ENCODE measurements at regions not wholly inside any gene's neighbourhood (a gene's known extent, or its start where the extent isn't known, plus 50 kb on each side); places are given as distances from the start of the nearest gene placed in this dataset.
"Not testable (repeated sequence)": the region's sequence is repeated elsewhere in the genome, so short reads cannot be mapped to it uniquely, and the experiment has no call there.

DNA sequence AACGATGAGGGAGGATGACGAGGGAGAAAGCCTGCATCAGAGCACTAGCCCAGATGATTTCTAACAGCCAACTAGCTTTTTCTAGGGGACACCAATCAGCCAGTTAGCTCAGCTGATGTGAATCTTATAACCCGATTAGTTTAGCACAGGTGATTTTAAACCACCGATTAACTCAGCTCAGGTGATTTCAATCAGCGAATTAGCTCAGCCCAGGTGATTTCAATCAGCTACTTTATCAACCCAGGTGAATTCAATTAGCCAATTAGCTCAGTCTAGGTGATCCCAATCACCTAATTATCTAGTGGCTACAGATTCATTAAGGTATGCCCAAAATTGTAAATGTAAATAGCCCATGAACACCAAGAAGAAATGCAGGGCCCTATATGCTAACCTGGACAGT, 146.9 kb downstream of the ZNF486 start:
- intact Hi-C loops (cut with DNase I): no loop called here
- Histone ChIP-seq H3K4me3 (no peak overlapping the region), H3K27ac (no peak overlapping the region), H3K4me1 (no peaks in the 10 kb centered on the region), H3K9me3 (no peaks in the 10 kb centered on the region), H3K36me3 (no peaks in the 10 kb centered on the region), H3K27me3 (no peaks in the 10 kb centered on the region)
- TF ChIP-seq POLR2A (IDR thresholded peaks at IDR 0.05) (no peak), POLR2AphosphoS5 (IDR thresholded peaks at IDR 0.05; ENCODE audit: insufficient read depth in 1 of 2, low read depth in 1 of 2) (no peak)
- TF ChIP-seq, protein P1, sequence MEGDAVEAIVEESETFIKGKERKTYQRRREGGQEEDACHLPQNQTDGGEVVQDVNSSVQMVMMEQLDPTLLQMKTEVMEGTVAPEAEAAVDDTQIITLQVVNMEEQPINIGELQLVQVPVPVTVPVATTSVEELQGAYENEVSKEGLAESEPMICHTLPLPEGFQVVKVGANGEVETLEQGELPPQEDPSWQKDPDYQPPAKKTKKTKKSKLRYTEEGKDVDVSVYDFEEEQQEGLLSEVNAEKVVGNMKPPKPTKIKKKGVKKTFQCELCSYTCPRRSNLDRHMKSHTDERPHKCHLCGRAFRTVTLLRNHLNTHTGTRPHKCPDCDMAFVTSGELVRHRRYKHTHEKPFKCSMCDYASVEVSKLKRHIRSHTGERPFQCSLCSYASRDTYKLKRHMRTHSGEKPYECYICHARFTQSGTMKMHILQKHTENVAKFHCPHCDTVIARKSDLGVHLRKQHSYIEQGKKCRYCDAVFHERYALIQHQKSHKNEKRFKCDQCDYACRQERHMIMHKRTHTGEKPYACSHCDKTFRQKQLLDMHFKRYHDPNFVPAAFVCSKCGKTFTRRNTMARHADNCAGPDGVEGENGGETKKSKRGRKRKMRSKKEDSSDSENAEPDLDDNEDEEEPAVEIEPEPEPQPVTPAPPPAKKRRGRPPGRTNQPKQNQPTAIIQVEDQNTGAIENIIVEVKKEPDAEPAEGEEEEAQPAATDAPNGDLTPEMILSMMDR (IDR thresholded peaks at IDR 0.05): no peak
- DNase-seq (ENCODE audit: extremely low spot score in 2 of 2): no peak

DNA sequence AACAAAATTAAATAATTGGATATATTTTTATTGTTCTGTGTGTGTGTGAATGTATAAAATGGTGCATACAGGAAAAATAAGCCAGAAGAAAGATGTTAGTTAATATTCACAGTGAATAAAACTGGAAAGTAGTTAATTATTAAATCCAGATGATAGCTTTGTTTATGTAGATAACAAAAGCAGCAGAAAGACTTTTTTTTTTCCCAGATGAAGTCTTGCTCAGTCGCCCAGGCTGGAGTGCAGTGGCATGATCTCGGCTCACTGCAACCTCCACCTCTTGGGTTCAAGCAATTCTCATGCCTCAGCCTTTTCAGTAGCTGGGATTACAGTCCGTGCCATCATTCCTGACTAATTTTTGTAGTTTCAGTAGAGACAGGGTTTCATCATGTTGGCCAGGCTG, 140.1 kb downstream of the ZNF486 start:
- H3K4me3 ChIP-seq: no peak overlapping the region
- no peaks in the 10 kb centered on the region for H3K36me3 ChIP-seq
- H3K9me3 ChIP-seq: no peaks in the 10 kb centered on the region
- TF ChIP-seq POLR2A (IDR thresholded peaks at IDR 0.05) (no peak), POLR2AphosphoS5 (IDR thresholded peaks at IDR 0.05; ENCODE audit: insufficient read depth in 1 of 2, low read depth in 1 of 2) (no peak)
- TF ChIP-seq, protein P1 (IDR thresholded peaks at IDR 0.05): no peak
- intact Hi-C loops (cut with DNase I): no loop called here
- H3K4me1 ChIP-seq: no peaks in the 10 kb centered on the region
- DNase-seq (ENCODE audit: extremely low spot score in 2 of 2): no peak
- H3K27ac ChIP-seq: no peak overlapping the region
- no peaks in the 10 kb centered on the region for H3K27me3 ChIP-seq

DNA sequence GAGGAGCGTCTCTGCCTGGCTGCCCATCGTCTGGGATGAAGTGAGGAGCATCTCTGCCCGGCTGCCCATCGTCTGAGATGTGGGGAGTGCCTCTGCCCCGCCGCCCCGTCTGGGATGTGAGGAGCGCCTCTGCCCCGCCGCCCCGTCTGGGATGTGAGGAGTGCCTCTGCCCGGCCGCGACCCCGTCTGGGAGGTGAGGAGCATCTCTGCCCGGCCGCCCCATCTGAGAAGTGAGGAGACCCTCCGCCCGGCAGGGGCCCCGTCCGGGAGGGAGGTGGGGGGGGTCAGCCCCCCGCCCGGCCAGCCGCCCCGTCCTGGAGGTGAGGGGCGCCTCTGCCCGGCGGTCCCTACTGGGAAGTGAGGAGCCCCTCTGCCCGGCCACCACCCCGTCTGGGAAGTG, 129.3 kb downstream of the ZNF486 start:
- H3K9me3 ChIP-seq; H3K36me3 ChIP-seq; H3K4me1 ChIP-seq; H3K27me3 ChIP-seq; DNase-seq (ENCODE audit: extremely low spot score in 2 of 2); intact Hi-C loops (cut with DNase I); H3K27ac ChIP-seq; H3K4me3 ChIP-seq: not testable (repeated sequence)

DNA sequence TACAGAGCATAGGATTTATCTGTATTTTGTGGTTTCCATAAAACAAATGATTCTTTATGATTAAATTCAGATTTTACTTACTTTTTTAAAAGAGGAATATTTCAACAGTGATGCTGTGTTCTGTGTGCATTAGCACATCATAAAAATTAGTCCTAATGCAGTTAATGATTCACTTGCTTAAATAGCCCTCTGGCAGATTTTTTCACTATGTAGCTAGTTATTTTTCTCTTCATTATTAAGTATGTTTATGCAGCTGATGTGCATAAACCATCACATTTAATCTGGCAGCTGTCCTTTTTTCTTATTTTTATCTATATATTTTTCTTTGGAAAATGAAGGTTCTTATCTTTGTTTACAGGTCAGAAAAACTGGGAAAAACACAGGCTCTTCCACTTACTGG, 127.2 kb downstream of the ZNF486 start:
- intact Hi-C loops (cut with DNase I): no loop called here
- no peak for TF ChIP-seq POLR2AphosphoS5 (IDR thresholded peaks at IDR 0.05; ENCODE audit: insufficient read depth in 1 of 2, low read depth in 1 of 2)
- TF ChIP-seq POLR2A (IDR thresholded peaks at IDR 0.05): no peak
- TF ChIP-seq, protein P1 (IDR thresholded peaks at IDR 0.05): no peak
- no peak for DNase-seq (ENCODE audit: extremely low spot score in 2 of 2)
- no peak overlapping the region for H3K4me3 ChIP-seq
- H3K27me3 ChIP-seq: no peaks in the 10 kb centered on the region
- H3K9me3 ChIP-seq: no peaks in the 10 kb centered on the region
- H3K27ac ChIP-seq: no peak overlapping the region
- no peaks in the 10 kb centered on the region for H3K4me1 ChIP-seq
- H3K36me3 ChIP-seq: no peaks in the 10 kb centered on the region

DNA sequence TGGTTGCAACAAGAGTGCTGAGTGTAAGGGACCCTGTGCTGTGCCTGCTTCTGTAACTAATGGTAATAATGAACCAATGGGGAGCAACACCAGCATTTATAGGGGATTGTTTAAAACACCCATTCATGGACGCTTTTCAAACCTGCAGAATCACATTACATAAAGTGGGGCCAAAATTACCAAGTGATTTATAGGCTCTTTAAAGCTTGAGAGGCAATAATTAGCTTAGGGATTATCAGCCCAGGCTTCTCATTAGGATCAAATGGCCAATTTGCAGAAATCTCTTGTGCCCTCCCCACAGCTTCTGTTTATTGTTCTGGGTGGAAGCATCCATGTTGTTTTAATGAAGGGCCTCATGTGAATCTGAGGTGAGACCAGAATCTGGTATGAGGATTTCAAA, 125.5 kb downstream of the ZNF486 start:
- H3K4me3 ChIP-seq; H3K9me3 ChIP-seq; H3K36me3 ChIP-seq; H3K27ac ChIP-seq; H3K4me1 ChIP-seq; DNase-seq (ENCODE audit: extremely low spot score in 2 of 2); H3K27me3 ChIP-seq; intact Hi-C loops (cut with DNase I): not testable (repeated sequence)

DNA sequence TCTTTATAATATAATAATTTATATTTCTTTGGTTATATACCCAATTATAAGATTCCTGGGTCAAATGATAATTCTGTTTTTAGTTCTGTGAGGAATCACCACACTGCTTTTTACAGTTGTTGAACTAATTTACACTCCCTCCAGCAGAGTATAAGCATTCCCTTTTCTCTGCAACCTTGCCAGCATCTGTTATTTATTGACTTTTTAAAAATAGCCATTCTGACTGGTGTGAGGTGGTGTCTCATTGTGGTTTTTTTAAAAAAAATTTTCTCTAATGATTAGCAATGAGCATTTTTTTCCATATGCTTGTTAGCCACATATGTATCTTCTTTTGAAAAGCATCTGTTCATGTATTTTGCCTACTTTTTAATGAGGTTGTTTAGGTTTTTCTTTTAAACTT, 122.2 kb downstream of the ZNF486 start:
- intact Hi-C loops (cut with DNase I): no loop called here
- TF ChIP-seq, protein P1 (IDR thresholded peaks at IDR 0.05): no peak
- TF ChIP-seq POLR2A (IDR thresholded peaks at IDR 0.05) (no peak), POLR2AphosphoS5 (IDR thresholded peaks at IDR 0.05; ENCODE audit: insufficient read depth in 1 of 2, low read depth in 1 of 2) (no peak)
- Histone ChIP-seq H3K36me3 (no peaks in the 10 kb centered on the region), H3K4me1 (no peaks in the 10 kb centered on the region), H3K4me3 (no peak overlapping the region), H3K9me3 (no peaks in the 10 kb centered on the region), H3K27ac (no peak overlapping the region), H3K27me3 (no peaks in the 10 kb centered on the region)
- no peak for DNase-seq (ENCODE audit: extremely low spot score in 2 of 2)
